ENCODE measurements at regions not wholly inside any gene's neighbourhood (a gene's known extent, or its start where the extent isn't known, plus 50 kb on each side); places are given as distances from the start of the nearest gene placed in this dataset.

DNA sequence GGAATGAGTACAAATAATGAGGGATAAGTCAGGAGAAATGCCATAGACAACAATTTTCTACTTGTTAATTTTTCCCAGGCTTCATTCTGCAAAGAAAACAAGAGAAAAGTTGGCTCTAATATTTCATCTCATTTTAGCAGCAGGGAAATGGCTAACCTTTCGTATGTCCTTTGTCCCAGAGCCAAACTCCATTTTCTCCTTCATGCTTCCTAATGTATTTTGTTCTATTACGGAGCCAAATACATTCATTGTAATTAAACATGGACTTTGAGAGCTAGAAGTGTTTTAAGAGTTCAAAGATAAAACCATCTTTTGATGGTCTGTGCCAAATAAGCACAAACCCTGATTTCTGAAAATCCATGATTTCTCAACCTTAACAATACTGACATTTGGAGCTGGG is 136.9 kb downstream of the PTCHD4 start:
- TF ChIP-seq, protein P1, sequence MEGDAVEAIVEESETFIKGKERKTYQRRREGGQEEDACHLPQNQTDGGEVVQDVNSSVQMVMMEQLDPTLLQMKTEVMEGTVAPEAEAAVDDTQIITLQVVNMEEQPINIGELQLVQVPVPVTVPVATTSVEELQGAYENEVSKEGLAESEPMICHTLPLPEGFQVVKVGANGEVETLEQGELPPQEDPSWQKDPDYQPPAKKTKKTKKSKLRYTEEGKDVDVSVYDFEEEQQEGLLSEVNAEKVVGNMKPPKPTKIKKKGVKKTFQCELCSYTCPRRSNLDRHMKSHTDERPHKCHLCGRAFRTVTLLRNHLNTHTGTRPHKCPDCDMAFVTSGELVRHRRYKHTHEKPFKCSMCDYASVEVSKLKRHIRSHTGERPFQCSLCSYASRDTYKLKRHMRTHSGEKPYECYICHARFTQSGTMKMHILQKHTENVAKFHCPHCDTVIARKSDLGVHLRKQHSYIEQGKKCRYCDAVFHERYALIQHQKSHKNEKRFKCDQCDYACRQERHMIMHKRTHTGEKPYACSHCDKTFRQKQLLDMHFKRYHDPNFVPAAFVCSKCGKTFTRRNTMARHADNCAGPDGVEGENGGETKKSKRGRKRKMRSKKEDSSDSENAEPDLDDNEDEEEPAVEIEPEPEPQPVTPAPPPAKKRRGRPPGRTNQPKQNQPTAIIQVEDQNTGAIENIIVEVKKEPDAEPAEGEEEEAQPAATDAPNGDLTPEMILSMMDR (conservative IDR thresholded peaks at IDR 0.05; ENCODE audit: low read depth, low read length): no peak
- no peak for TF ChIP-seq EZH2 (IDR thresholded peaks at IDR 0.05; ENCODE audit: low read length, unreplicated experiment)

Measured in PC-3 (cell line).